Dedifferentiated amniotic fluid mesenchymal stem cell (primary cell): ENCODE measurements at regions not wholly inside any gene's neighbourhood (a gene's known extent, or its start where the extent isn't known, plus 50 kb on each side); places are given as distances from the start of the nearest gene placed in this dataset.
"Not testable (repeated sequence)": the region's sequence is repeated elsewhere in the genome, so short reads cannot be mapped to it uniquely, and the experiment has no call there.

Source experiments
- DNase-seq: peaks from one replicate; pipeline ENCODE4 v3.0.0-alpha.2; 2016; ENCODE audit errors: extremely low spot score

DNA sequence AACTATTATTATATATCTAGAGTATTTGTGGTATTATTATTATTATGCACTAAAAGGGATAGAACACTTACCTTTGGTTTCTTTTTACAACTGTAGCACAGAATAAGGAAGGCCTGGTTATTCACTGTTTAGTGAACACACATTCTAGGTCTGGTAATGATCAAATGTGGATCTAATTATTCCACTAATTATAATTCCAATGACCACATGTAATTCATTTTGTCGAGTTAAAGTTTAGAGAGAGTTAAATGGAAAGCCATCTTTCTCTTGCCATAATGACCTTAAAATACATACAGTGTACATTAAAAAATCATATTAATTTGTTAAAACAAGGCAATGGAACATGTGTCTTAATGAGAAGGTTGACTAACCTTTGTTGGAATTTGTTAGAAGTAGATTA lies 147.8 kb downstream of the SEM1 start:
- DNase-seq = no peak

DNA sequence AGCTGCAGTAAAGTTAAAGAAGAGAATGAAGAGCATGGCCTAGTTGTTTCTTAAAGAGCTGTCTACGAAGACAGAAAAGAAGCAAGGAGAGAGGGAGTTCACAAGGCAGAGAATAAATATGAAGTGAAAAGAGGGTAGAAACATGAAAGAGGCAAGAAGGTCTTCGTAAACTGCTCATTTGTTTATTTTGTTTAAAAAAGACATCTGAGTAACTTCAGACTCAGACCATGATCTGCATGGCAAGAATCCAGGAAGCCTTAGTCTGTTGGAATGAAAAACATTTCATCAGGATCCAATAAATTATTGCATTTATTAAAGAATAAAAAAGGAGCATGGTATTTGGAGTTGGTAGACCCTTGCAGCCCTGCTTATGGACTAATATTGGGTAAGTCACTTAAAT lies 151.1 kb downstream of the SEM1 start:
- peak; percentile 23 for DNase-seq

DNA sequence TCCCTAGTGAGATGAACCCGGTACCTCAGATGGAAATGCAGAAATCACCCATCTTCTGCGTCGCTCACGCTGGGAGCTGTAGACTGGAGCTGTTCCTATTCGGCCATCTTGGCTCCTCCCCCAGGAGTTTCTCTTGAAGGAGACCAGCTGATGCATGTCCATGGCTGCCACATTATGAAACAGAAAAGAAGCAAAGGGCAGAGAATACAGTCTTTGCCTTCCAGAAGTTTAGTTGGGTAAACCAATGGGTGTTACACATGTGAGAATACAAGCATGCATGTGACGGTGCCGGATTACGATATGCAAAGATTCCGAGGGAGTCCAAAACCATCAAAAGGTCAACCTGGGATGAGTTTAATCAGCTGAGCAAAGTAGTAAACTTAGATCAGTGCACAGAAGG lies 151.6 kb downstream of the SEM1 start:
- DNase-seq = no peak

DNA sequence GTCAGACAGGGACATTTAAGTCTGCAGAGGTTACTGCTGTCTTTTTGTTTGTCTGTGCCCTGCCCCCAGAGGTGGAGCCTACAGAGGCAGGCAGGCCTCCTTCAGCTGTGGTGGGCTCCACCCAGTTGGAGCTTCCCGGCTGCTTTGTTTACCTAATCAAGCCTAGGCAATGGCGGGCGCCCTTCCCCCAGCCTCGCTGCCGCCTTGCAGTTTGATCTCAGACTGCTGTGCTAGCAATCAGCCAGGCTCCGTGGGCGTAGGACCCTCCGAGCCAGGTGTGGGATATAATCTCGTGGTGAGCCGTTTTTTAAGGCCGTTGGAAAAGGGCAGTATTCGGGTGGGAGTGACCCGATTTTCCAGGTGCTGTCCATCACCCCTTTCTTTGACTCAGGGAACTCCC lies 152.0 kb downstream of the SEM1 start:
- DNase-seq = not testable (repeated sequence)

DNA sequence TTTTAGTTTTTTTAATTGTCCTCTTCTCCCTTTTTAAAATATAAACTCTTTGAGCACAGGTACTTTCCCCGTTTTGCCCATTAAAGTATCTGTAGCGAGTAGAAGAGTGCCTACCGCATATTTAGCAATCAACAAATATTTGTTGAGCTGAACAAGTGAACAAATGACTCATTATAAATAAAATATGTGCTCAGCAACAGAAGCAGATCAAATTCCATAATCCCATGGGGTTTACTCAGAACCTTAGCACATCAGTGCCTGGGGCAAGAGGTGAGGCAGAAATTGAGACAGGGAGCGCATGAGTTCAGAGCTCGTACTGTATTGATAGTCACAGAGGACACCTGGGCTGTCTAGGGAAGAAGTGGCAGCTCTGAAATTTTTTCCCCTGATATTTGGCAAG lies 161.0 kb downstream of the SEM1 start:
- DNase-seq = no peak

DNA sequence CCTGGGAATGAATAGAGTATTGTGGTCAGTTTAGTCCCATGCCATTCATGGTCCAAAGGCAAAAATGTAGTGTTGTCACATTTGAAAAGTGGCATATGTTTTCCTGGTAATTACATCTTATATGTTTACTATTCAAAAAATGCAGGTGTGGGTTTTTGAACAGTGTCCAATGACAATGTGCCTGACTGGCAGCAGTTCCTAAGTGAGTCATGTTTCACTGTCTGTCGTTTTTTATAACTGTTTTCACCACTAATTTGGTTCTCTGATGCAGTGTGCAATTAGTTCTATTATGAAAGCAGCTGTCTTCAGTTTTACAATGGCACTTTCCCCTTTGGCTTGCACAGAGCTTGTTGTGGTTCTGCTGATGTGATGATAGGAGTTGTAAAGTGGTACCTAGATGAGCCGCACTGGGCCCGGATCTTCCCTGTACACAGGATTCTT lies 162.3 kb downstream of the SEM1 start:
- DNase-seq = no peak

DNA sequence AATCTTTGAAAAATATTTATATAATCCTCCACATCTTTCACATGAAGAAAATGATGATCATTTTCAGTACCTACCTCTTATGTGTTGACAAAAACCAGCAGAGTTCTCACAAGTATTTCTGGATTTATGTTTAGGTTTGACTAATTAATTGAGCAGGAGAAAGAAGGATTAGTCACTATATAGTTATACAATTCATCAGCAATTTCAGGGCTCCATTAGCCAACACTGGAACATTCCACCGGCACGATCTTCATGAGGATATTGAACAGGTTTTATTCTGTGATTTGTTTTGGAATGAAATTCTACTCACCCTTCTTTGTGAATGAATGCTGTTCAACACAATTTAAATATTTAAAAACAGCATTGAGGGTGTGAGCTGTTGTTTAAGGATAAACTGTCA lies 163.2 kb downstream of the SEM1 start:
- no peak for DNase-seq

DNA sequence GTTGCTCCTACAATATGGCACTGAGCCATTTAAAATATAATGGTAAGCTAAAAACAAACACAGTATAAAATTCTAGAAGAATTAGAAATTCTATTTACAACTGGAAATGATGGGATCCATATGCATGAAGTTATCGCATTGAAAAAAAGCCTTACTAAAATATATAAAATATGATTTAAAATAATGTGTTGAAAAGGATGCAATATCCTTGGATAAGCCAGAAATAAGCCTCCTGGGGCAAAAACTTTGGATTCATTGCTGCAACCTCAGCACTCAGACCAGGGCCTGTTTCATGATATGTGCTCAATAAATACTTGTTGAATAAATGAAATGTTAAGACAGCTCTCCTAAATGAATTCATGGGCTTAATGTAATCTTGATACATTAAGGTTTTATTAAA lies 170.2 kb downstream of the SEM1 start:
- no peak for DNase-seq

DNA sequence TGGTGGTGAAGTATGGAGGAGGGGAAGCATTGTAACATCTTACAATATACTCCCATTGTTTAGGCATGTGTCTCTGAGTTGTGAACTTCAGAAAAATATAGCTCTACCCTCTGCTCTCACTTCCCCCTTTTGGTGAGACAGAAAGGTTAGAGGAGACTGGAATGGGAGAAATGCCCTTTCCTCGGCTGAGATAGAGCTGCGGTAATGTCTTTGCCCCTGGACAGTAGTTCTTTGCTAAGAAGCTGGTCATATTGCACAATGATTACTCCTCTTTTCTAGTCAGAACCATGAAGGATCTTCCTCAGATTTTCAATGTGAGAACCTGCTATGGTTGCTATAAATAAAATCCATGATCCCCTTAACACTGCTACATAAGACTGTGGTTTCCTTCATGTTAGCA lies 171.0 kb downstream of the SEM1 start:
- DNase-seq = no peak

DNA sequence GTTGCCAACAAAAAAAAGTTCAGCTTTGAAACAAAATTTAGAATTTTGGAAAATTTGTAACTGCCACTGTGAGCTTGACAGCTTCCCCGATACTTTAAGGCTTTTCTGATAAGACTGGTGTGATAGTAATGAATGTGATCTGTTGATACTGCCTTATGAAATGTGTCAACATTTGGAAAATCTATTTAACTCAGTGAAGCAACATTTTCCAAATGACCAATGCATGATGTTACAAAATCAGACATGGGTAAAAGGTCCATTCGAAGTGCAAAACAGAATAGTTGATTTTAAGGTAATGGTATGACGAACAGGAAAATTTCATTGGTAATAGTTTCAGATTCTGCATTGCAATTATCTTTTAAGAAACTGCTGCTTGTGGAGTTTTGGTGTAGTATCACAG lies 175.4 kb downstream of the SEM1 start:
- DNase-seq = no peak

DNA sequence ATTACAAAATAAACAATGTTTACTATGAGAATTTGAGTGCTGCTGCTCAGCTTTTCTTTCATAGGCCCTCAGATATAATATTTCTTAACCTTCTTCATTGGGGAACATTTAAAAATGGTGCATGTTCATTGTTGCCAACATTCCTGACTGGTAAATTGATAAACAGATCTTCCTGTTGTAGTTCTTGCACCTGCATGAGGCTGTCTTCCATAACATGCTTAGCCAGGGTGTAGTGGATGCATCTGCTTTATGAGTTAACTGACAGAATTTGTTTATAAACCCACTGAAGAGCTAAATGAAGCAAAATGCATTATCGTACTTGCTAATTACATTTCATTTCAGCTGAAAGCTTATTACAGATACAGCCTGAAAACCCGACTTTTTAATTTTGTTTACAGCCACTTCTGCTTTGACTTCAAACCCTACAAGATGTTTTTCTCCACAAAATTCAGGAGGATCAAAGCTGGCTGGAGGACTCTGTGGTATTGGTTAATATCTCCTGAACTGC lies 177.2 kb downstream of the SEM1 start:
- no peak for DNase-seq

DNA sequence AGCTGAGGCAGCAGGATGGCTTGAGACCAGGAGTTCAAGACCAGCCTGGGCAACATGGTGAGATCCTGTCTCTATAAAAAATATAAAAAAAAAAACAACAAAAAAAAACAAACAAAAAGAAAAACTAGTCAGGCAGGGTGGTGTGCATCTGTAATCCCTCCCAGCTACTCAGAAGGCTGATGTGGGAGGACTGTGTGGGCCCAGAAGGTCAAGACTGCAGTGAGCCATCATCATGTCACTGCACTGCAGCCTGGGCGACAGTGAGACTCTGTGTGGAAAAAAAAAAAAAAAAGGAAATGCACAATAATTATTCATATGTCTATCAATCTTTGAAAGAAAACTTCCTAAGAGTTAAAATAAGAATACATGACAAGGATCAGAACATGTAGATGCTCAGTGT lies 178.3 kb downstream of the SEM1 start:
- no peak for DNase-seq

DNA sequence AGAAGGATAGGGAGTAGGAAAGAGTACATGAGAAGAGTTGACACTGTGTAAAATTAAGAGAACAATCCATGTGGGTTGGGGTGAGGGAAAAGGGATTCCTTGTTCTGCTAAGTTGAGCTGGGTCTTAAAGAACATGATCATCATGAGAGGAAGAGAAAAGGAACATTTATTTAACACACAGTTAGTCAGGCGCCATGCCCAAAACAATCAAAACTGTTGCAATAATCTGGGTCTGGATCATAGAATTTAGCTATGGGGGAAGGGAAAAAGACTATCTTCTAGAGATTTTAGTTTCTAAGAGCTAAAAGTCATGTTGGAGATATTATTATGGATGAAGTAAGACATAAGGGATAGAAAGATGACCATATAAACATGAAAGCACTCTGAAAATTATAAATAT lies 178.9 kb downstream of the SEM1 start:
- no peak for DNase-seq

DNA sequence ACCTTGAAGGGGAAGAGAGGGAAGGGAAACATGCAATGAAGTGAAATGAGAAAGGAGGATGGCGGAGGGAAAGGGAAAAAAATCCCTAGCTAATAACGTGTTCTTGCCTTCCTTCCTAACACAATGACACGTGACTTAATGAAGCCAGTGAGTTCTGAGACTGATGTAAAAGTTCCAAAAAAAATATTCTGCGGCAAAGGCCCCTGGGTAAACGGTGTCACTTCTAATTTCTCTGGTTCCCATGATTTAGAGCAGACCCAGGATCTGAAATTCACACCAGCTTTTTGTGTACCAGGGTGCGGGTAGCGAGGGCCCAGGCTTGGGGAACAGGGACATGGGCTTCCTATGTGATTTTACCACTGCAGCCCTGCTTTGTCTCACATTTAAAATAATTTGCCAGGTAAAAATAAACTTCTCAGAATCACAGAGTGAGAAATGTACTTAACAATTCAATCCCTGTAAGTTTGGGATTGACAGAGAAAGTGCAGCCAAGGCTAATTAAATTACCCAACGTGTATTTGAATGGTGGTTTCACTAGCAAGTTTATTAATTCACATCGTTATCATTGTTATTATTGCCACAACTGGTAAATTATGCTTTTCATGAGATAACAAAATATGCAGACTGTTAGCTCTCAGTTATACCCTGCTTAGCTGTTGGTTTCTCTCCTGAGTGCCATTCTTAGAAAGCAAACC lies 182.4 kb downstream of the SEM1 start:
- peak; percentile 45 for DNase-seq

DNA sequence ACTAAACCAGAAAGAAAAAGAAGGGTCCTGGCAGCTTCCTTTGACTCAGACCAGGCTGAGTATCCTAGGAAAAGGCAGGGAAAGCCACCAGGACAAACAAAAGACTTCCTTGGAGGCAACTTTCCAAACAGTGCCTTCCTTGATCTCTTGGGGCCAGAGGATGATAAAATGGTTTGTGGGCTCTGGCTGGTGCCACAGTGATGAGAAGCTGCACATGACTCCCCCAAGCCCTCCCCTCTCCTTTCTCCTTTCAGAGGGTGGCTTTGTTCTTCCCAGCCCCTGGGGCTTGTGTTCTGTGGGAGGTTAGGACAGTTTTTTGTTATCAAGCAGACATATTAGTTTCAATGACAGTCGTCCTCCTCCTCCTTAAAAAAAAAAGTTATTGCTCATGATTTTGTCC lies 183.2 kb downstream of the SEM1 start:
- DNase-seq = no peak

DNA sequence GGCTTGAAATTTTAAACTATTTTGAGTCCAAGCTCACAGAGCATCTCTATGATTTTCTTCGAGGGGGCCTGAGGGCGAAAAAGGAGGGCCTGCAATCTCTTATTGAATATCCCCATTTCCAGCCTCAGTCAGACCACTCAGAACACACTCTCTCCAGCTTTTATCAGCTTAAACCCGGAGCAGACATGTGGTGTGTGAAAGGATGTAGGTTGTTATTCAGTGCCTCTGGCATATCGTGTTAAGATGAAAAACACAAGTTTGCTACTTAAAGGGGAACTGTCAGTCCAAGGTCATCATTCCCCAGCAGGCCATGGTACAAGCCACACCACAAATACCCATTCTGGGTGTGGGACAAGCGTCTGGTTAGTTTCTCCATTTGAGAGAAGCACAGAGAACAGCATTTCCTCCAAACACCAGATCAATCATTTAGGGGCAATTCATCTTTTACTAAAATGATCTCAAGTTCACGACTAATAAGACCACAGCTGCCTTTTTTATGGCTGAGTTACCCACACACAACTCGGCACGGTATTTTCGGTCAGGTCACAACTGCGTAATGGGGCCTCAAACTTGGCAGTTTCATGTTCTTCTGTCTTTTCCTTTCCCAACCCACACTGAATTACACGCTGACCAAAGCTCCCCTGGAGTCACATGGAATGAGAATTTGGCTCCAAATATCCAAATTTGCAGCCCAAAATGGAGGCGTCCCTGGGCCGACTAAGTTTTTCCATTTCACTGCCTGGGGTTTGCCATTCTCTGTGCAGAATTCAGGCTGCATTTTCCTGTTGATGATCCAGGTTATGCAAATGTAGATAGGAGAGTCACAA lies 188.4 kb downstream of the SEM1 start:
- no peak for DNase-seq

DNA sequence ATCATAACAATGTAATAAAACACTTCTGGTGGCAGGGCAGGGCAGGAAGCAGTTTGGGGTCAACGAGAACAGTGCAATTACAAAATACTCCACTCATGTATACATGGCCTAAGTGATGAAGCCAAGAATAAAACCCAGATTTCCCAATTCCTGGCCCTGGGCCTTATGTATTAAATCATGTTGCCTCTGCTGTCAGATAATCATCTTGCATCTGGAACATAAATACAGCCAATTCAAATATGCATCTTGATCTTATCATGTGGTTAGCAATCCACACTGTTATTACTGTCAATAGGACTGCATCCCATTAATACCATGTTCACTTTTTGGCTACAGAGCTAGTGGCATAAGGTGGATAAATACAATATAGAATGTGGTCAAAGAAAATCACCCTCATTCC lies 186.5 kb upstream of the SLC25A13 start:
- DNase-seq = peak; percentile 73

DNA sequence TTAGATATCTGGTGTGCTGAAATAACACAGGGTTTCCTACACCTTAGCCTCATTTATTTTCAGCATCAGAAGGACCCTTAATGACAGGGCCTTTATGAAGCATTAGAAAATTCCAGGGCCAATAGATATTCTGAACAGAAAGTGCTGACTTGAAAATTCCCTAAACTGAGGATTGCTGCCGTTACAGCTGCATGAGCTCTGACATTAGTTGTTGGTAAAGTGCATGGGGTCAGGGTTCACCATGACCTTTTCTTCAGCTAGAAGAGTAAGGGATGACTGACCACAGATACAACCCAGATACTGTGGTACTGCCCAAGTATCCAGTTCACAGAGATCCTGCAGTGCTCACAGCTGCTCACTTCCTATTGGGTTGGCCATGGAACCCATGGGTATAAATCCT lies 181.7 kb upstream of the SLC25A13 start:
- DNase-seq = no peak

DNA sequence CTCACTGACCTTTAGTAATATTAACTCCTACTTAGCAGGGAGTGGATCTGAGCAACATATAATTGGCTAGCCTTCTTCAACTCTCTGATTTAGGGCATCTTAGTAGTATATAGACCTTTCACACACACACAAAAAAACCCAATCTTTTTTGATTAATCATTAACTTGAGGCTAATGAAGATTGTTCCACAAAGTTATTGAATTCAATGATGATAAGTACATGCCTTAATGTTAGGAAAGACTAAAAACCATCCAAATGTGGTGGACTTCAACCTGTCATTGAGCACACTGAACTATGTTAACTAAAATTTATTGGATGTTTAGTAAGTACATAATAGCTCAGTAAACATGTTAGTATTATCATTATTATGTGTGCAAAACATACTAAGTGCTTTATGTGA lies 179.4 kb upstream of the SLC25A13 start:
- DNase-seq = no peak

DNA sequence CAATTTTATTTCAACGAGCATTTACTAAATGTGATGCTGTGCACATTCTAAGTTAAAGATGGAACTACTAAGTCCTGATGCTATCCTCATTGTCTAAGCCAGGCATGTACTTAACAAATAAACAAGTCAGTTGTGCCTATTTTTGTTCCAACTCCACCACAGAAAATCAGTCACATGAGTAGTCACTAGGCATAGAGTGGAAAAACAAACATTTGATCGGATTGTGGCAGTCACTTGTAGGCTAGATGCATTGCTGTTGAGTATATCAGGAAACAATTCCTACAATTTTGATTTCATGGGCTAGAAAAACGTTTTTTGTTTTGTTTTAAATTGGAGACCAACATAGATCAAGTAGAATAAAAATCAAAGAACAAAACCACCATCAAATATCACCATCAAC lies 177.6 kb upstream of the SLC25A13 start:
- DNase-seq = no peak

DNA sequence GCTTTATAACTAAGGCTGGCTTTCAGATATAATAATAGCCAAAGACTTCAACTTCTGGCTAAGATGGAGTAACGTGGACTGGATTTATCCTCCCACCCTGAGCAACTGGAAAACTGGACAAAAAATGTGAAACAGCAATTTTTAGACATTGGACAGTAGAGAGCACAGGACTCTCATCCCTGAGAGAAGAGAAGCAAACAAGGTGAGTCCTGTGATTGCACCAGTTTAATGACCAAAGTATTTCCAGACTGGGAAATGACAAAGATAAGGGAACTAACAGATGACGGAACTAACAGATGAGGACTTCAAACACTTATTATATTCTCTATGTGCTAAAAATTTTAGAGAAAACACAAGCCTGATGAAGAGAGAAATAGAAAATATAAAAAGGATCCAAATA lies 175.7 kb upstream of the SLC25A13 start:
- DNase-seq = no peak

DNA sequence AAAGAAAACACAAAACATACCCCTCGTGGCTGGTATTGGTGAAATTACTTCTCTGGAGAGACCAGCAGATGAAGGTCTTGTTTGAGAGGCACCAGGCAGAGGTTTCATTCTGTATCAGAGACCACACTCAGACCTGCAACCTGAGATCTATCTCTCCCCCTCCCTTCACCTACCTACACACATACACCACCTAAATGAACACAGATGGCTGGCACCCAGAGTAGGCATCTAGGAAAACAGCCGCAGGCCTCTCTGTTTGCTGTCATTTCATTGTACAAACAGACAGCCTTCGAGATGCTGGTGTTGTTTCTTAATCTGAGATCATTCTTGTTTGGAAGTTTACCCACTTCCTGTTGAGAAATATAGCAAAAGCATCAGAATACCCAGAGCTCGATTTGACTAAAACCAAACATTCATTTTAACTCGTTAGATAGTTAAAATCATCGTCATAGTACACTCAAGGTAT lies 173.9 kb upstream of the SLC25A13 start:
- no peak for DNase-seq

DNA sequence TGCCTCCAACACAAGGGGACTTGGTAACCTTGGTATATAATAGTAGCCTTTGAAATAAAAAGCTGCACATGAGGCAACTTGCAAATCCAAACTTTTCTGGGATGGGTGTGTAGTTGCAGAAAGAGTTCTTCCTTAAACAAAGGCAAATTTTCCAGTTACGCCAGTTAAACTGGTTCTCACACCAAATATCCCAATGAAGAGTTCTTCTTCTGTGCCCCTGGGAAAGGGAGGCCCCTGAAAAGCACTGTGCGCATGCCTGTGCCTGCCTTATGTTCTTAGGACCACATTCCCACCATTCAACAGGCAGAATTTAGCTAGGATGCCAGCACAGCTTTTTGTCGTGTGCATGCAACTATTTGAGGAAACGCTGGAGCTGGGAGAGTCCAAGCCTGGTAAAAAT lies 164.8 kb upstream of the SLC25A13 start:
- no peak for DNase-seq
